LNCAP (cell line): ENCODE measurements at regions not wholly inside any gene's neighbourhood (a gene's known extent, or its start where the extent isn't known, plus 50 kb on each side); places are given as distances from the start of the nearest gene placed in this dataset.

Source experiments
- TF ChIP-seq, protein P1 (sequence below): fragments of 450-650 bp; IDR thresholded peaks from 2 replicates; pipeline ENCODE4 v1.5.1; 2017; ENCODE audit warnings: mild to moderate bottlenecking

- TF ChIP-seq, protein P1, sequence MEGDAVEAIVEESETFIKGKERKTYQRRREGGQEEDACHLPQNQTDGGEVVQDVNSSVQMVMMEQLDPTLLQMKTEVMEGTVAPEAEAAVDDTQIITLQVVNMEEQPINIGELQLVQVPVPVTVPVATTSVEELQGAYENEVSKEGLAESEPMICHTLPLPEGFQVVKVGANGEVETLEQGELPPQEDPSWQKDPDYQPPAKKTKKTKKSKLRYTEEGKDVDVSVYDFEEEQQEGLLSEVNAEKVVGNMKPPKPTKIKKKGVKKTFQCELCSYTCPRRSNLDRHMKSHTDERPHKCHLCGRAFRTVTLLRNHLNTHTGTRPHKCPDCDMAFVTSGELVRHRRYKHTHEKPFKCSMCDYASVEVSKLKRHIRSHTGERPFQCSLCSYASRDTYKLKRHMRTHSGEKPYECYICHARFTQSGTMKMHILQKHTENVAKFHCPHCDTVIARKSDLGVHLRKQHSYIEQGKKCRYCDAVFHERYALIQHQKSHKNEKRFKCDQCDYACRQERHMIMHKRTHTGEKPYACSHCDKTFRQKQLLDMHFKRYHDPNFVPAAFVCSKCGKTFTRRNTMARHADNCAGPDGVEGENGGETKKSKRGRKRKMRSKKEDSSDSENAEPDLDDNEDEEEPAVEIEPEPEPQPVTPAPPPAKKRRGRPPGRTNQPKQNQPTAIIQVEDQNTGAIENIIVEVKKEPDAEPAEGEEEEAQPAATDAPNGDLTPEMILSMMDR = no peak
These were observed 143.5 kb downstream of the NXPE2 start for GRCh38 chr11:114821621-114822412.

DNA sequence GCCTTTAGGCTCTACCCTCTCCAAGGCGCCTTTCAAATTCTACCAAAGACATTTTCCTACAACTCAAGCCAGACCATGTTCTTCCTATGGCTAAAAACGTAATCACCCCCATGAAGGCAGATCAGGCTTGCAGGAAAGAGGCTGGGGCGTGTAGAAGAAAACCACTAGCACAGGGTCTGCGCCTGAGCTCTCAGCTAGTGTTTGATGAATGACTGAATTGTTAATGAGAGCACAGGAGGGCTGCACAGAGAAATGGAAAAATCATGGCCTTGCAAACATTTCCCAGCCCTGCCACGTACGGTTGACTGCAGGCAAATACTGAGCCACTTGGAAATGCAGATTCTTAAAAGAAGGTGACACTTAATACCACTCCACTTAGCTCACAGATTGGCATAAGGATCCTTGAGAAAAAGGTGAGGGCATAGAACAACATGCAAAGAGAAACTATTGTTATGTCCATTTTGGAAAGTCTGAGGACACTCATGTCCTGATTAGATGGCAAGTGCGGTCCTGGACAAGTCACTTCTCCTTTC, 148.6 kb downstream of the NXPE2 start:
- TF ChIP-seq, protein P1 = no peak

GRCh38 chr11:114827736-114828135, 149.4 kb downstream of the NXPE2 start:
- TF ChIP-seq, protein P1 = no peak

DNA sequence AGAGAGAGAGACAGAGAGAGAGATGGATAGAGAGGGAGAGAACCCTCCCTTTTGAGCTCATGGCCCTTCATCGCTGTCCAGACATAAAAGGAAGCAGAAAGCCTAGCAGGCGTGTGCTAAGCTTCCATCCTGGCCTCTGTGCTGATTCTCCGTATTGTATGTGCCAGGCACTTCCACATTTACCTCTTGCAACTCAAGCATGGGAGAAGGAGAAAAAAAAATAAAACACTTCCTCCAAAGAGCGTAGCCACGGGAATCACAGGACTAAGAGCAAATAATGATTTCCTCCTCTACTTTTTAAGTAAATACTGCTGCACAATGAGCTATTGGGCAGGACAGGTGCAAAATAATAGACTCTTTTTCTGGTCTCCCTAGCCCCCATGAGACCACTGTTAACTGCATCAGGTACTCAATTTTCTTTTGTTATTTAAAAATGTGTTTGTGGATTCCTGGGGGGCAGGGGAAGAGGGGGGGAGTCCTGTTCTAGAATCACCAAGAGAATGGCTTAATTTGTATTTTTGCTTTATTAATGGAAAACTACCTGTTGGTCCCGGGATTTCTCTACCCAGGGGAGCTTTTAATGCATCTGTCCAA, 154.3 kb downstream of the NXPE2 start:
- TF ChIP-seq, protein P1 = no peak

DNA sequence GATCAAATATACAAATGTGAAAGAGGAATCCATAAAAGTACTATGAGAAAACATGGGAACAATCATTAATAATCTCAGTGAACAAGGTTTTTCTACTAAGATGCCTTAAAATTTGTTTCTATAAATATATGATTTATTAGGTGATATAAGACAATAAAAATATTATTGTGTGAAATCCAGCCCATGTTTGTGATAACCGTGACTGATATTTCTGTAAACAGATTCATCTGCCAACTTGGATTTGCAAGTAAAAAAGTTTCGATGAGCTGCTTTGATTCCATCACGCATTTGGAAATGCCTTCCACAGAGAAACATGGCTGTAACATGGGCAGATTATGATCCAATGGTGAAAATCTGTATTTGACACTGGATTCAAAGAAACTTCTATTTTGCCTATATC, 157.8 kb downstream of the NXPE2 start:
- TF ChIP-seq, protein P1 = no peak

- TF ChIP-seq, protein P1 = no peak
These were observed 166.6 kb downstream of the NXPE2 start for GRCh38 chr11:114844896-114845295.

DNA sequence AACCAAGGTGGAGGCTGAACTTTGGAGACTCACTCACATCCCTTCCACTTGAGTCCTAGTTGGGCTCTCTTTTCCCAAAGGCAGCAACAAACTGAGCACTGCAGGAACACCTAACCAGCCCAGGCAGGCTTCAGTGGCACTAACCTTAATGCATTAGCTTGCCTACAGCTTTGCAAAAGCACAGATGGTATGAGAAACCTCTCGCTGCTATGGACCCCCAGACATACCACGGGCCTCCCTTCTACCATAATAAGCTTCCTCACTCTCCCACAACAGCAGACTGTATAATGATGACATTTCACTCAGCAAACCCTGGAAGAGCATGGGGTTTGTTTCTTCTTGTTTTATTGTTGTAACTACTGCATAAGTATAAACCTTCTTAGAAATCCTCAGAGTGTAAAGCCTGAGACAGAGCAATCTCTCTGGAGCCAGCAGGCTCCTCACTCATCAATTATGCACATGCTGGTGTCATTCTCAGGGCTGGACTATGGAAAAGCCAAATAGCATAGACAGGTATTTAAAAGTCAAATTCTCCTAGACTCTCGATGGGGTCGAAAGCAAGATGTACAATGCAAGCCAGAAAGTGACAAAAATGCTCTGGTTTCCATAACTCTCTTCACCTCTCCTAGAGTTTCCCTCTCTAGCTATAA, 167.6 kb downstream of the NXPE2 start:
- TF ChIP-seq, protein P1 = no peak
